HG02981 (cell line): ENCODE measurements at regions not wholly inside any gene's neighbourhood (a gene's known extent, or its start where the extent isn't known, plus 50 kb on each side); places are given as distances from the start of the nearest gene placed in this dataset.

ENCODE experiments used
- ATAC-seq: cut with Tn5 transposase; IDR thresholded peaks from one replicate; pipeline ENCODE4 v1.9.1; 2021; ENCODE audit warnings: mild to moderate bottlenecking, moderate library complexity; ENCODE audit not compliant: unreplicated experiment

DNA sequence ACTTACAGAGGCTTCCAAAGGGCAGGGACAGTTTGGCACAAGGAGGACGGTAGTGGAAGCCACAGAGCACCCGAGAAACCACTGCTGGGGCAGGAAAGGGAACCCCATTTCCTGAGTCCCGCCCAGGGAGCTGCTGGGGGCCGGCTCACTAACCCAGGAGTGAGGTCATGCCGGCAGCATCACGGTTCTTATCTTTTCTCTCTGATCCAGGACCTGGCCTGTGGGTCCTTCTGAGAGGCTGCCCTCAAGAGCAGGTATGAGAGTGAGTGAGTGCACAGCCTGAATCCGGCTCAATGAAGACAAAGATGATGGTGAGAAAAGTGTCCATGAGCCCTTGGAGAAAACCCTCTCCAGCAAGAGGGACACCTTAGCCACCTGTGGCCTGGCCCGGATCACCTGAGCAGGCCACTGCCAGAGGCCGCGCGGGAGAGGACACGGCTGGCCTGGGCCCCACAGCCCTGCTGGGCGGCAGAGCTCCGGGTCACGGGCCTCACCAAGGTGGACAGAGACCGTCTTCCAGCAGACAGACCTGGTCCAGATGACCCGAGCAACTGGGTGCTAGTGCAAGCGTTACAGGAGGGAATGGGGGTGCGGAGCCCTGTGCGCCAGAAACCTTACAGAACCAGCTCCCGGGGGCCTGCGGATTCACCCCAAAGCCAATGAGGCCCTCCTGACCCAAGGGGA is 94.9 kb downstream of the RIPK4 start:
- no peak for ATAC-seq

DNA sequence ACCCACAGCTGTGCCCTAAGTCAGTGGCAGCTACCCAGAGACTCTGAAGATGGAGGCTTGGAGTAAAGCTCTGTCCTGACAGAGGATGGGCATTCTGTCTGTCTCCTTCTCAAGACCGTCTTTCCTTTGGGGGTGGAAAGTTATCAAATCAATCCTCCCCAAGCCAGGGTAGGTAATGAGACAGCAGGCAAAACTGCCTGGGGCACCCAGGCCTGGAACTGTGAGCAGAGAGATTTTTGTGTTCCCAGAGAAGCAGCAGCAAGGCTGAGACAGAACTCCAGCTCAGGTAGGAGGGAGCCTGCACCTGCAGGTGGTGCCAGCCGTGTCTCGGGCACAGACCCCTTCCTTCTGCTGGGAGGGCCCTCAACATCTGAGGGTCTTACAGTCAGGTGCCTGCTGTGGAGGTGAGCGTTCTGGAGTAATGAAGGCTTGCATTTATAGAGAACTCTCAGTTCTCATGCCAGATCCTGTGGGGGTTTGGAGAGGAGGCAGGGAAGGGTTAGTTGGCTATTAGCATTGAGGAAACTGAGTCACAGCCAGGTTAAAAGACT is 95.6 kb downstream of the RIPK4 start:
- no peak for ATAC-seq

DNA sequence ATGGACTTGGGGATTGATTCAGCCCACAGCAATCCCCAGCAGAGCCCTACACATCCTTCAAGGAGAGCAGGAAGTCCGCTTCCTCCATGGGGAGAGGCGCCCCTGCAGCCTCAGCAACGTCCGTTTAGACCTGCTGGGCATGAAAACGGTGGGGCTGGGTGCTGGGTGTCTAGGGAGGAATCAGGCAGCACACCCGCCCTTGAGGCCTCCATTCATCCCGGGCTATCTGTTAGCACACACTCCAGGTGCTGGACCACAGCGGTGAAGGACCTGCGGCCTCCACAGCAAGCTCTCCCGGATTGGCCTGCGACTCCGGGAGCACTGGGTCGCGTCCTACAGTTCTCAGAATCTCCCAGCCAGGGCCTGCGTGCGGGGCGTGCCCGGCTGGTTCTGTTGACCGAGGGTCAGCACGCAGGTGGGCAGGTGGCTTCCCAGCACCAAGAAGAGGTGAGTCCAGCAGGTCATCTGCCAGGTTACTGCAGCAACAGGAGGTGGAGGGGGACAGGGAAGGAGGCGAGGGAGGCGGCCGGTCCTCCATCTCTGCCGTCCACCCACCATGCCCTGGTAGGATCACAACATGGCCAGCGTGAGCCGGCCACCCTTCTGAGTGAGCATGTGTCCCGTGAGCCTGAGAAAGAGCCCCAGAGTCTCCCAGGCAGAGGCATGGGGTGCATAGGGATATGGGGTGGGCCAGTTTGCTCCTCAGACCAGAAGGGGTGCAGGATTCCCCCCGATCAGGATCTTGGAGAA is 96.6 kb downstream of the RIPK4 start:
- ATAC-seq, result no peak

DNA sequence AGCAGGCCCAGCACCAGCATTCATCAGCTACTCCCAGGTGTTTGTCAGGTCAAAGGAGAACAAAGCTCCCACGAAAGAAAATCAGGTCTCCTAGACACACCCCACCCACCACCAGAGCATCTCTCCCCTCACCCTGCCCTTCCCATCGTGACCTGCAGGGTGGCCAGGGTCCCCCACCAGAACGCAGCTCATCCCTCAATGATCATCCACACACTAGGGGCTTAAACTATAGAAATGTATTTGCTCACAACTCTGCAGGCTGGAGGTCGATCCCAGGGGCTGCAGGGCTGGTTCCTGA is 97.4 kb downstream of the RIPK4 start:
- no peak for ATAC-seq

- no peak for ATAC-seq
Observed at GRCh38 chr21:41668686-41669532, 97.9 kb downstream of the RIPK4 start.

GRCh38 chr21:41668051-41668541 is 98.8 kb downstream of the RIPK4 start:
- ATAC-seq, result no peak

- no peak for ATAC-seq
Observed at GRCh38 chr21:41667136-41667535, 99.7 kb downstream of the RIPK4 start.

DNA sequence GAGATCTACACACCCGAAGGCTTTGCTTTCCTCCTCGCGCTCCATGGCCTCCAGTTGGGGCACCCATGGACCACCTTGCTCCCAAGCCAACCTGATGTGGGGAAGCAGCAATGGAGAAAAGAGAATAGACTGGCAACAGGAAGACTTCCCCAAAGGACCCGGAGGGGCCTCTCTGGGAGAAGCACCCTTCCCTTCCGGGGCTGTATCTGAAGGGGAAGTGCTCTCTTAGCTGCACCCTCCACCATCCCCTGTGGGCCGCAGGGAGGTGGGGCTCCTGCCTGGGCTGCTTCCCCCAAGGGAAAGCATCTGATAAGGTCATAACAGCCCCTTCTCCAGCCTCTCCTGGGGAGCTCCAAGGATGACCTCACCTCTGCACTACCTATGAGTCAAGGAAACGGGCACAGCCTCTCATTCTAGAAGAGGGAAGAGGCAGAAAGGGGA is 100.2 kb downstream of the RIPK4 start:
- ATAC-seq, result no peak

DNA sequence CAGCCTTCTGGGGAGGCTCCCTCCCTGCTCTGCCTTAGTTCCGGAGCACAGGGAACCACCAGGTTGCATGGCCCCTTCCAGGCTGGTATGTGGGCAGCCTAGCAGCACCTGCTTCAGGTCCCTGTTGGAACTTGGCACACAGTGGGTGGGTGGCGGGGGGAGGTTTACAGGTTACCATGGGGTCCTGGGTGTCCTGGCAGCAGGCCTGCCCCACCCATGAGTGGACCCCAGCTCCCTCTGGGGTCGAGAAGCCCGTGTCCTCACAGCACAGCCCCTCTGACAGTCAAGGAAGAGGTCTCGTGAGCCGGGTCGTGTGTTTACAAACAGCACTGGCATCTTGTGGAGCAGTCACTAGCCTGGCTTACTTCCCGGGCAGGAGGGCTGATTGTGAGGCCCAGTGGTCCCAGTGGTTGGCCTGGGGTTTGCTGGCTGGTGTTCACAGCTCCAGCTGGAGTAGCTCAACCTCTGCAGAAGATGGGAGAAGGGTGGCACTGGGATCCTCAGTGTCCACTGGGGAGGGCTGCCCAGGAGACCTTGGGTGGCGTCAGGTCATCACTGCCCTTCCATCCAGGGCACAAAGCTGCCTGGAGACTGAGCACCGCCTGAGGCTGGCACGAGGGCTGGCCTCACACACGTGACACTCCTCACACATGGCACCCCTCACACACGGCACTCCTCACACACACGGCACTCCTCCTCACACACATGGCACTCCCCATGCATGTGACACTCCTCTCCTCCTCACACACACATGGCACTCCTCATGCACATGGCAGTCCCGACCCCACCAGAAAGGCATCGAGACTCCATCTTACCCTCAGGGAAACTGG is 100.9 kb downstream of the RIPK4 start:
- ATAC-seq, result no peak

DNA sequence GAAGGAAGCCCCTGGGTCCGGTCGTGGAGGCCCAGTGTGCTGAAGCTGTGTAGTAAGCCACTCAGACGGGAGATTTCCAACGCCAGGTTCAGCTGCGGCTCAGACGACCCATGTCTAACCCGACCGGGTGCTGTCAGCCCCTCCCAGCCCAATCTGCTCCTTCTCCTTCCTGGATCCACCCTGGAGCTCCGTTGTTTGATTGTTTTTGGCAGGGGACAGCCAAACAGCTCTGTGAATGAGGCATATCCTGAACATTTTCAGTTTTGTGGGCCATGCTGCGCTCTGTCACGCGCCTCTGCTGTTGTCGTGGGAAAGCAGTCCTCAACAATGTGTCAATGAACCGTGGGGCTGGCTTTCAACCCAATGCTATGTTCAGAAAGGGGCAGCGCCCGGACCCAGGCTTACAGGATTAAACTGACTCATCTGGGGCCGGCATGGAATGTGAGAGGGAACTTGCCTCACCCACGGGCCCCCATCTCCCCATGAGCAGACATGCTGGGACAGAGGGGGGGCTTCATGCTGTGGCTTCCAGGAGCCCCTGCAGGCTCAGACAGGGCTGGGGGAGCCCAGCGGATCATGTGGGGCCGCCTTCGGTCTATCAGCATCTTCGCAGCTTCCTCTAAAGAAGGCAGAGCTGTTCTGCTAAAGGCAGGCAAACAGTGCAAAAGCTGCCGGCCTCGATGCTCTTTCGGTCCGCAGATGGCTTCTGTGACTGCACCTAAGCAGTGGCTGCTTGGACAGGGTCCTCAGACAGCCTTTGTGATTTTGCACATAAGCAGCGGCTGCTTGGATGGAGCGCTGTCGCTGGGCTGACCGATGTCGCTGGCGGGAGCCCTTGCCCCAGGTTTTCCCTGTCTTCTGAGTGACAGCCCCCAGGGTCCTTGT is 101.7 kb downstream of the RIPK4 start:
- ATAC-seq, result no peak

GRCh38 chr21:41663805-41664788 is 102.8 kb downstream of the RIPK4 start:
- ATAC-seq, result no peak

- no peak for ATAC-seq
Observed at GRCh38 chr21:41662761-41663160, 104.1 kb downstream of the RIPK4 start.

DNA sequence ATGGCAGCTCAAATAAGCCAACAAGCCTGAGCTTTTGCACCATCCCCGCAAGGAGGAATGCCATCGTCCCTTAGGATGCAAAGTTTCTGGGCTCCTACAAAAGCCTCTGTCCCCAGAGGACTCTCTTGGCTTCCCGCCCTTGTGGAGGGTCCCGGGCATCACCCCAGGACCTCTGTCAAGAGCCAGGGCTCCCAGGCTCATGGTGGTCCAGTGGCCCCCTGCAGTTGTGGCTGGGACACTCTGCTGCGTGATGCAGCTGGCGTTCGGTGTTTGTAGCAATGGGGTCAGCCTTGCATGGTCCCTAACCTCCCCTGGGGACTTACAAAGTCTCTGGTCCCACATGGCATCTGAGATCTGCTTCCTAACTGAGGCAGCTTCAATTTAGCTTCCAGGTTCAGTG is 104.7 kb downstream of the RIPK4 start:
- no peak for ATAC-seq

DNA sequence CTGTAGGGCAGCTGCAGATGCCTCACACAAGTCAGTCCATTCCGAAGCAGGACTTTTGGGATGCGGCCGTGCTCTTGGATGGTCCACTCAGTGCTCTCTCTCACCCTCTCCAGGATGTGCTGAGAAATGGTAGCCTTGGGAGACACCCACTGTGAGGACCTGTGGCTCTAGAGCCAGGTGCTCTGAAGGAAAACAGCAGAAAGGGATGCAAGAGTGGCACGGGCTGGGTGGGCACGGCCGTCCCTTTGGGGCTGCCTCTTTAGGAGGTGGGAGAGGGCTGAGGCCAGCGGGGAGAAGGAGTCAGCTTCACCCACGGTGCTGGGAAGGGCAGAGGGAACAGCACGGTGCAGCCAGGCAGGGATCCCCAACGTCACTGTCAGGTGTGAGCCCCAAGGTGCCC is 106.1 kb downstream of the RIPK4 start:
- ATAC-seq, result no peak

- no peak for ATAC-seq
Observed at GRCh38 chr21:41659791-41660560, 106.9 kb downstream of the RIPK4 start.

DNA sequence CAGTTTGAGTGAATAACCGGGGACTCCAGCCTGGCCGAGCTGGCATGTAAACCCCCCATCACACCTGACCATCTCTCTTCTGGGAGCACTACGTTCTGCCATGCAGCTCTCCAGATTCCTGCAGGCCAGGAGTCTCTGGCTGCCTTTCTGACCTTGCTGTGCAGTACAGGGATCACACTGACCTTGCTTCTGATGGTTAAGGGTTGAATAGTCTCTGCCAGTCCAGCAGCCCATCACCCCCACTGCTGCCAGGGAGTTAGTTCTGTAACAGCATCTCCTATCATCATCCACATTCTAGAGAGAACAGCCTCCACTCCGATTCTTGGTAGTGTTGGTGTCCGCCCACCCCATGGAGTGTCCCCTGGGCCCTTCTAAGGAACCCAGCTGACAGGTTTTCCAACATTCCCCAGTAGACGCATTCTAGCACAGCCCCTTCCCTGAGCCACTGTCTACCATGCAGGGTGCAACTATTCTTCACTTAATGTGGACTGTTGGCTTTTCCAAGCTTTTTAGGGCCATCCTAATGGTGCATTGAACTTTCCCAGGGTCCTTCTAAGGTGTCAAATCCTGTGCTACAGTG is 109.8 kb downstream of the RIPK4 start:
- ATAC-seq, result no peak

- ATAC-seq, result no peak
Observed at GRCh38 chr21:41655259-41655658, 111.6 kb downstream of the RIPK4 start.
